22Rv1 (cell line): ENCODE measurements at regions not wholly inside any gene's neighbourhood (a gene's known extent, or its start where the extent isn't known, plus 50 kb on each side); places are given as distances from the start of the nearest gene placed in this dataset.

Experiments used
- CTCF ChIP-seq: fragments of 450-650 bp; IDR thresholded peaks from 2 replicates; pipeline ENCODE4 v1.5.1; 2017; ENCODE audit warnings: mild to moderate bottlenecking
- ZFX ChIP-seq: fragments of 450-650 bp; IDR thresholded peaks from 2 replicates; pipeline ENCODE4 v1.6.1; 2017; ENCODE audit warnings: antibody characterized with exemption, borderline replicate concordance

GRCh38 chr12:16675438-16675837 is 69.5 kb upstream of the LMO3 start:
- no peak for TF ChIP-seq ZFX
- no peak for TF ChIP-seq CTCF
